Sigmoid colon (tissue), 6 donors: ENCODE measurements at regions not wholly inside any gene's neighbourhood (a gene's known extent, or its start where the extent isn't known, plus 50 kb on each side); places are given as distances from the start of the nearest gene placed in this dataset.

ENCODE experiments used
- DNase-seq: peaks from one replicate; pipeline ENCODE4 v3.0.0-alpha.2; 2019
- H3K27ac ChIP-seq, 4 donors: fragments of 200-600 bp; sonication (generic); one replicate each; pipeline ENCODE4 v1.5.1; 2016 to 2019; ENCODE audit warnings: mild to moderate bottlenecking in 1 of 4
- H3K27me3 ChIP-seq, 3 donors: fragments of 200-600 bp; sonication (generic); one replicate each; pipeline ENCODE4 v1.5.1; 2019; ENCODE audit warnings: mild to moderate bottlenecking in 1 of 3
- H3K36me3 ChIP-seq, 4 donors: fragments of 200-600 bp; sonication (generic); one replicate each; pipeline ENCODE4 v1.5.1; 2016 to 2019
- H3K4me1 ChIP-seq, 4 donors: fragments of 200-600 bp; sonication (generic); one replicate each; pipeline ENCODE4 v1.5.1; 2017 to 2019
- H3K4me3 ChIP-seq, 4 donors: fragments of 200-600 bp; sonication (generic); one replicate each; pipeline ENCODE4 v1.5.1; 2017 to 2019; ENCODE audit warnings: mild to moderate bottlenecking in 2 of 4, moderate library complexity in 1 of 4
- H3K9me3 ChIP-seq, 4 donors: fragments of 200-600 bp in 3 of 4; sonication (generic) in 3 of 4; one replicate each; pipeline versions ENCODE4 v1.5.1 to v1.6.1; 2013 to 2019
- CTCF ChIP-seq, 4 experiments: fragments of 450-650 bp in 3 of 4; fragments of 200-600 bp in 1 of 4; IDR thresholded peaks; one replicate each; pipeline ENCODE4 v1.5.1; 2016 to 2019; ENCODE audit warnings: antibody characterized with exemption in 4 of 4, mild to moderate bottlenecking in 3 of 4, moderate library complexity in 2 of 4
- EP300 ChIP-seq, 4 donors: sonication (generic); formaldehyde crosslinking; IDR thresholded peaks; one replicate each; pipeline ENCODE4 v1.6.1; 2017; ENCODE audit warnings: antibody characterized with exemption in 4 of 4
- POLR2A ChIP-seq, 2 donors: fragments of 450-650 bp; IDR thresholded peaks; one replicate each; pipeline ENCODE4 v1.6.1; 2016; ENCODE audit warnings: antibody characterized with exemption in 2 of 2, mild to moderate bottlenecking in 2 of 2, moderate library complexity in 2 of 2
- POLR2AphosphoS5 ChIP-seq, 4 donors: sonication (generic); formaldehyde crosslinking; IDR thresholded peaks; one replicate each; pipeline ENCODE4 v1.6.1; 2017; ENCODE audit warnings: antibody characterized with exemption in 4 of 4
- WGBS, 2 donors: extraction: QIAGEN DNeasy Blood & Tissue Kit; methylation state at CpG; one replicate each; pipeline ENCODE4 v1.1.7; 2013; 5-methylcytosine and 5-hydroxymethylcytosine counted together
- intact Hi-C: fragments of 100-400 bp; cut with DNase I; formaldehyde crosslinking; loops from one replicate; pipeline ENCODE4 v1.15.1; 2023
- donor health status: healthy with polysubstance abuse.
- donor health status: healthy.

- H3K27me3 ChIP-seq: no peaks in the 10 kb centered on the region
- intact Hi-C loops: no loop called here
- TF ChIP-seq EP300 (IDR thresholded peaks at IDR 0.05) (no peak), POLR2AphosphoS5 (IDR thresholded peaks at IDR 0.05) (no peak), CTCF (IDR thresholded peaks at IDR 0.05) (no peak)
- H3K9me3 ChIP-seq: no peaks in the 10 kb centered on the region
- no peak overlapping the region for H3K4me3 ChIP-seq
- no peaks in the 10 kb centered on the region for H3K4me1 ChIP-seq
- H3K36me3 ChIP-seq: no peaks in the 10 kb centered on the region
- DNase-seq: no peak
- 88 to 91% methylated on average over 2 of the region's 2 CpGs for WGBS, 2 donors
- H3K27ac ChIP-seq: no peak overlapping the region
Measured at GRCh38 chr21:17712887-17713286, 100.2 kb upstream of the BTG3 start.

GRCh38 chr21:17711896-17712295 is 99.2 kb upstream of the BTG3 start:
- no peak for DNase-seq
- intact Hi-C loops: no loop called here

DNA sequence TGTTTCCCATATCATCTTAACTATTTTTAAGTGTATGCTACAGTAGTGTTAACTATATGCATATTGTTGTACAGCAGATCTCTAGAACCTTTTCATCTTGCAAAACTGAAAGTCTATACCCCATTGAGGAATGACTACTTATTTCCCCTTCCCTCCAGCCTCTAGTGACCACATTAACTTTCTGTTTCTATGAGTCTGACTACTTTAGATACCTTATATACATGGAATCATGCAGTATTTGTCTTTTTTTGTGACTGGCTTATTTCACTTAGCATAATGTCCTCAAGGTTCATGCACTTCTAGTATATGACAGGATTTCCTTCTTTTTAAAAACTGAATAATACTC is 96.5 kb upstream of the BTG3 start:
- no peaks in the 10 kb centered on the region for H3K4me1 ChIP-seq
- H3K4me3 ChIP-seq: no peak overlapping the region
- intact Hi-C loops: no loop called here
- TF ChIP-seq EP300 (IDR thresholded peaks at IDR 0.05): no peak
- TF ChIP-seq POLR2AphosphoS5 (IDR thresholded peaks at IDR 0.05): no peak
- no peak for TF ChIP-seq POLR2A (IDR thresholded peaks at IDR 0.05)
- no peak for TF ChIP-seq CTCF (IDR thresholded peaks at IDR 0.05)
- H3K36me3 ChIP-seq: no peaks in the 10 kb centered on the region
- H3K27ac ChIP-seq: no peak overlapping the region
- no peak for DNase-seq
- no peaks in the 10 kb centered on the region for H3K9me3 ChIP-seq
- H3K27me3 ChIP-seq: no peaks in the 10 kb centered on the region

More at GRCh38 chr21:17711896-17712295, 99.2 kb upstream of the BTG3 start:
- Histone ChIP-seq H3K36me3 (no peaks in the 10 kb centered on the region), H3K9me3 (no peaks in the 10 kb centered on the region), H3K27me3 (no peaks in the 10 kb centered on the region), H3K4me3 (no peak overlapping the region), H3K27ac (no peak overlapping the region), H3K4me1 (no peaks in the 10 kb centered on the region)
- TF ChIP-seq EP300 (IDR thresholded peaks at IDR 0.05): no peak
- no peak for TF ChIP-seq POLR2A (IDR thresholded peaks at IDR 0.05)
- TF ChIP-seq CTCF (IDR thresholded peaks at IDR 0.05): no peak
- no peak for TF ChIP-seq POLR2AphosphoS5 (IDR thresholded peaks at IDR 0.05)

DNA sequence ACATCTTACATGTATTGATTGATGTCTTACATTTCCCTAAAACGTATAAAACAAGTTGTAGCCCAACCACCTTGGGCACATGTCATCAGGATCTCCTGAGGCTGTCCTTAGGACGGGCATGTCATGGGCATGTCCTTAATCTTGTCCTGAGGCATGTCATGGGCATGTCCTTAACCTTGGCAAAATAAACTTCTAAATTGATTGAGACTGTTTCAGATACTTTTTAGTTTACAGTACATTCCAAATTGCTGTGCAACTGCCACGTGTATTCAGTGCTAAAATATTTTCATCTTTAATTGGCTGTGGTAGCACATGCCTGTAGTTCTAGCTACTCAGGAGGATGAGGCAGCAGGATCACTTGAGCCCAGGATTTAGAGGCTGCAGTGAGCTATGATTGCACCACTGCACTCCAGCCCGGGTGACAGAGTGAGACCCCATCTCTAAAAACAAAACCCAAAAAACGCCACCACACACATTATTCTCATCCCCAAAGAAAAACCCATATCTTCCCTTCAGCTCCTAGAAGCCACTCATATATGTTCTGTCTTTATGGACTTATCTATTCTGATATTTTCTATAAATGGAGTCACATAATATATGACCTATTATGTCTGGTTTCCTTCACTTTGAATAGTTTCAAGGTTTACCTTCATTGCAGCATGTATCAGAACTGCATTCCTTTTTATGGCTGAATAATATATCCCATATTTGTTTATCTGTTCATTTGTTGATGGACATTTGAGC is 96.0 kb upstream of the BTG3 start:
- H3K27me3 ChIP-seq: no peaks in the 10 kb centered on the region
- intact Hi-C loops: no loop called here

GRCh38 chr21:17699524-17700189 is 87.0 kb upstream of the BTG3 start:
- H3K4me1 ChIP-seq: no peaks in the 10 kb centered on the region
- TF ChIP-seq EP300 (IDR thresholded peaks at IDR 0.05) (no peak), POLR2AphosphoS5 (IDR thresholded peaks at IDR 0.05) (no peak), POLR2A (IDR thresholded peaks at IDR 0.05) (no peak), CTCF (IDR thresholded peaks at IDR 0.05) (no peak)
- no peaks in the 10 kb centered on the region for H3K36me3 ChIP-seq
- no peak for DNase-seq
- intact Hi-C loops: no loop called here
- no peaks in the 10 kb centered on the region for H3K27me3 ChIP-seq
- H3K4me3 ChIP-seq: no peak overlapping the region
- no peak overlapping the region for H3K27ac ChIP-seq
- H3K9me3 ChIP-seq: no peaks in the 10 kb centered on the region
- 84 to 85% methylated on average over 6 of the region's 6 CpGs for WGBS, 2 donors

More for the DNA sequence above, 96.0 kb upstream of the BTG3 start:
- no peak for DNase-seq
- TF ChIP-seq EP300 (IDR thresholded peaks at IDR 0.05) (no peak), POLR2A (IDR thresholded peaks at IDR 0.05) (no peak)
- Histone ChIP-seq H3K4me3 (no peak overlapping the region), H3K4me1 (no peaks in the 10 kb centered on the region), H3K36me3 (no peaks in the 10 kb centered on the region), H3K27ac (no peak overlapping the region), H3K9me3 (no peaks in the 10 kb centered on the region)
- WGBS, 2 donors: 63 to 80% methylated on average over 5 of the region's 5 CpGs
